HepG2 (cell line): ENCODE measurements at regions not wholly inside any gene's neighbourhood (a gene's known extent, or its start where the extent isn't known, plus 50 kb on each side); places are given as distances from the start of the nearest gene placed in this dataset.

Experiments used
- CREB1 ChIP-seq, 2 experiments: fragments of 450-650 bp in 1 of 2; IDR thresholded peaks; 2 replicates each; pipeline ENCODE4 v1.6.1; 2016 to 2017; ENCODE audit warnings: control low read depth in 1 of 2, mild to moderate bottlenecking in 1 of 2, missing compliant biosample characterization in 1 of 2, missing genetic modification characterization in 1 of 2
- FOXA1 ChIP-seq, 2 experiments: fragments of 450-650 bp in 1 of 2; sonication (generic) in 1 of 2; formaldehyde crosslinking in 1 of 2; IDR thresholded peaks; 2 replicates each; pipeline versions ENCODE4 v1.4.0 to v1.6.1; 2016 to 2020; ENCODE audit warnings: missing genetic modification reagents in 1 of 2
- GATA4 ChIP-seq: sonication (generic); IDR thresholded peaks from 2 replicates; pipeline ENCODE4 v1.6.1; 2016; ENCODE audit warnings: antibody characterized with exemption, low read depth, borderline replicate concordance
- GTF3A ChIP-seq: sonication (generic); formaldehyde crosslinking; conservative IDR thresholded peaks from 2 replicates; pipeline ENCODE4 v1.4.0; 2020; ENCODE audit warnings: mild to moderate bottlenecking, missing genetic modification reagents
- HHEX ChIP-seq: IDR thresholded peaks from 2 replicates; pipeline ENCODE4 v1.6.1; 2016; ENCODE audit warnings: control low read depth
- KMT2B ChIP-seq: IDR thresholded peaks from 2 replicates; pipeline ENCODE4 v1.6.1; 2016; ENCODE audit warnings: missing genetic modification reagents, missing compliant biosample characterization
- NR2F6 ChIP-seq, 2 experiments: IDR thresholded peaks; 2 replicates each; pipeline ENCODE4 v1.6.1; 2016; ENCODE audit warnings: antibody characterized with exemption in 1 of 2, mild to moderate bottlenecking in 1 of 2
- SNAPC2 ChIP-seq: sonication (generic); formaldehyde crosslinking; IDR thresholded peaks from 2 replicates; pipeline ENCODE4 v1.8.1; 2022; ENCODE audit warnings: mild to moderate bottlenecking, missing genetic modification reagents
- ZFX ChIP-seq: sonication (generic); formaldehyde crosslinking; IDR thresholded peaks from 2 replicates; pipeline ENCODE4 v1.4.0; 2020; ENCODE audit warnings: mild to moderate bottlenecking, low read depth, missing genetic modification reagents, moderate library complexity
- ZKSCAN5 ChIP-seq: sonication (generic); formaldehyde crosslinking; IDR thresholded peaks from 2 replicates; pipeline ENCODE4 v1.5.1; 2020; ENCODE audit warnings: mild to moderate bottlenecking, missing genetic modification reagents
- ZNF20 ChIP-seq: sonication (generic); formaldehyde crosslinking; IDR thresholded peaks from 2 replicates; pipeline ENCODE4 v1.4.0; 2020; ENCODE audit warnings: mild to moderate bottlenecking, moderate library complexity, missing genetic modification reagents
- ZNF24 ChIP-seq: fragments of 450-650 bp; IDR thresholded peaks from 2 replicates; pipeline ENCODE4 v1.6.1; 2017; ENCODE audit warnings: antibody characterized with exemption, mild to moderate bottlenecking
- ZNF3 ChIP-seq: IDR thresholded peaks from 2 replicates; pipeline ENCODE4 v1.7.0; 2017; ENCODE audit warnings: inconsistent platforms
- ZNF337 ChIP-seq: sonication (generic); formaldehyde crosslinking; IDR thresholded peaks from 2 replicates; pipeline ENCODE4 v1.5.1; 2020; ENCODE audit warnings: missing genetic modification reagents, low read depth, mild to moderate bottlenecking, borderline replicate concordance
- ZNF766 ChIP-seq: sonication (generic); formaldehyde crosslinking; IDR thresholded peaks from 2 replicates; pipeline ENCODE4 v1.5.0; 2020; ENCODE audit warnings: missing genetic modification reagents, borderline replicate concordance
- TF ChIP-seq, protein P1 (sequence below): sonication (generic); formaldehyde crosslinking; IDR thresholded peaks from 2 replicates; pipeline ENCODE4 v1.5.0; 2020; ENCODE audit warnings: mild to moderate bottlenecking, missing genetic modification reagents
- TF ChIP-seq, protein P2 (sequence below): sonication (generic); formaldehyde crosslinking; IDR thresholded peaks from 2 replicates; pipeline ENCODE4 v1.8.0; 2022; ENCODE audit warnings: mild to moderate bottlenecking, missing genetic modification reagents, moderate library complexity
- TF ChIP-seq, protein P3 (sequence below): sonication (generic); formaldehyde crosslinking; IDR thresholded peaks from 2 replicates; pipeline ENCODE4 v1.5.1; 2020; ENCODE audit warnings: mild to moderate bottlenecking, missing genetic modification reagents, moderate library complexity
- TF ChIP-seq, protein P4 (sequence below): sonication (generic); formaldehyde crosslinking; IDR thresholded peaks from 2 replicates; pipeline ENCODE4 v1.5.1; 2020; ENCODE audit warnings: missing genetic modification reagents, mild to moderate bottlenecking, borderline replicate concordance
- TF ChIP-seq, protein P5 (sequence below): sonication (generic); formaldehyde crosslinking; IDR thresholded peaks from 2 replicates; pipeline ENCODE4 v1.4.0; 2020; ENCODE audit warnings: mild to moderate bottlenecking, missing genetic modification reagents
- TF ChIP-seq, protein P6 (sequence below): IDR thresholded peaks from 2 replicates; pipeline ENCODE4 v1.4.0; 2020; ENCODE audit warnings: mild to moderate bottlenecking, missing genetic modification reagents

DNA sequence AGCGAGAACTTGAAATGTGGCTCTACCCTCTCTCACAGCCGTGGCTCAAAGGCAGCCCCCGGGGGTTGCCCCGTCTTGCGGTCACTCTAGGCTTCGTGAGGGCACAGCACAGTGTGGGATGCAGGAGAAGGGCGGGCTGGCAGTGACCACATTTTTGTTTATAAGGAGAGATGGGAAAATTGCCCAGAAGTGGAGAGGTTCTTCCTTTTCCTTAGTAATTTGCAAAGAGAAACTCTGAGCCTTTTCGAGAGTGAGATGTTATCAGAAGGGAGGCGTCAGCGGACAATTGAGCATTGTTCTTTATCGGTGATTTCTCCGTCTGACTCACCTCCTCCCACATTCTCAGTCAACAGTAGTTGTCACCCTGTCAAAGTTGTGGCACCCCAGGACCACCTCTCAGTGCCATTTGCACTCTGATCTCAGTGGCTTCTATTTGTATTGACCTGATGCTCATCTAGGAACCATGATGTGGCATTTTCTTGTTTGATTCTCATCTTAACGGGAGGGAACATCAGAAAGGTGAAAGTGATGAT is 89.6 kb downstream of the ACAA2 start (continued):
- TF ChIP-seq, protein P1, sequence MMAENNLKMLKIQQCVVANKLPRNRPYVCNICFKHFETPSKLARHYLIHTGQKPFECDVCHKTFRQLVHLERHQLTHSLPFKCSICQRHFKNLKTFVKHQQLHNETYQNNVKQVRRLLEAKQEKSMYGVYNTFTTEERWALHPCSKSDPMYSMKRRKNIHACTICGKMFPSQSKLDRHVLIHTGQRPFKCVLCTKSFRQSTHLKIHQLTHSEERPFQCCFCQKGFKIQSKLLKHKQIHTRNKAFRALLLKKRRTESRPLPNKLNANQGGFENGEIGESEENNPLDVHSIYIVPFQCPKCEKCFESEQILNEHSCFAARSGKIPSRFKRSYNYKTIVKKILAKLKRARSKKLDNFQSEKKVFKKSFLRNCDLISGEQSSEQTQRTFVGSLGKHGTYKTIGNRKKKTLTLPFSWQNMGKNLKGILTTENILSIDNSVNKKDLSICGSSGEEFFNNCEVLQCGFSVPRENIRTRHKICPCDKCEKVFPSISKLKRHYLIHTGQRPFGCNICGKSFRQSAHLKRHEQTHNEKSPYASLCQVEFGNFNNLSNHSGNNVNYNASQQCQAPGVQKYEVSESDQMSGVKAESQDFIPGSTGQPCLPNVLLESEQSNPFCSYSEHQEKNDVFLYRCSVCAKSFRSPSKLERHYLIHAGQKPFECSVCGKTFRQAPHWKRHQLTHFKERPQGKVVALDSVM: no peak
- TF ChIP-seq KMT2B: no peak
- TF ChIP-seq GTF3A (CRISPR knock-in tag): no peak
- no peak for TF ChIP-seq ZNF3 (CRISPR knock-in tag)
- no peak for TF ChIP-seq ZFX (CRISPR knock-in tag)
- TF ChIP-seq CREB1 (IDR thresholded peaks at IDR 0.05): no peak
- 0 out of 2 replicates have a peak, but pooled peaks have one; percentile 12 for TF ChIP-seq CREB1 (CRISPR knock-in tag; IDR thresholded peaks at IDR 0.05)
- TF ChIP-seq, protein P2, sequence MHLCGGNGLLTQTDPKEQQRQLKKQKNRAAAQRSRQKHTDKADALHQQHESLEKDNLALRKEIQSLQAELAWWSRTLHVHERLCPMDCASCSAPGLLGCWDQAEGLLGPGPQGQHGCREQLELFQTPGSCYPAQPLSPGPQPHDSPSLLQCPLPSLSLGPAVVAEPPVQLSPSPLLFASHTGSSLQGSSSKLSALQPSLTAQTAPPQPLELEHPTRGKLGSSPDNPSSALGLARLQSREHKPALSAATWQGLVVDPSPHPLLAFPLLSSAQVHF (CRISPR knock-in tag): no peak
- TF ChIP-seq, protein P3, sequence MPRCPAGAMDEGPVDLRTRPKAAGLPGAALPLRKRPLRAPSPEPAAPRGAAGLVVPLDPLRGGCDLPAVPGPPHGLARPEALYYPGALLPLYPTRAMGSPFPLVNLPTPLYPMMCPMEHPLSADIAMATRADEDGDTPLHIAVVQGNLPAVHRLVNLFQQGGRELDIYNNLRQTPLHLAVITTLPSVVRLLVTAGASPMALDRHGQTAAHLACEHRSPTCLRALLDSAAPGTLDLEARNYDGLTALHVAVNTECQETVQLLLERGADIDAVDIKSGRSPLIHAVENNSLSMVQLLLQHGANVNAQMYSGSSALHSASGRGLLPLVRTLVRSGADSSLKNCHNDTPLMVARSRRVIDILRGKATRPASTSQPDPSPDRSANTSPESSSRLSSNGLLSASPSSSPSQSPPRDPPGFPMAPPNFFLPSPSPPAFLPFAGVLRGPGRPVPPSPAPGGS (CRISPR knock-in tag): no peak
- TF ChIP-seq, protein P4, sequence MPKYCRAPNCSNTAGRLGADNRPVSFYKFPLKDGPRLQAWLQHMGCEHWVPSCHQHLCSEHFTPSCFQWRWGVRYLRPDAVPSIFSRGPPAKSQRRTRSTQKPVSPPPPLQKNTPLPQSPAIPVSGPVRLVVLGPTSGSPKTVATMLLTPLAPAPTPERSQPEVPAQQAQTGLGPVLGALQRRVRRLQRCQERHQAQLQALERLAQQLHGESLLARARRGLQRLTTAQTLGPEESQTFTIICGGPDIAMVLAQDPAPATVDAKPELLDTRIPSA (CRISPR knock-in tag): no peak
- TF ChIP-seq FOXA1 (IDR thresholded peaks at IDR 0.05): no peak
- TF ChIP-seq FOXA1 (CRISPR knock-in tag; IDR thresholded peaks at IDR 0.05): peak; percentile 64
- no peak for TF ChIP-seq ZNF24
- no peak for TF ChIP-seq ZNF337 (CRISPR knock-in tag)
- no peak for TF ChIP-seq GATA4
- no peak for TF ChIP-seq SNAPC2 (CRISPR knock-in tag)
- no peak for TF ChIP-seq ZKSCAN5 (CRISPR knock-in tag)
- no peak for TF ChIP-seq ZNF20 (CRISPR knock-in tag)
- TF ChIP-seq, protein P5, sequence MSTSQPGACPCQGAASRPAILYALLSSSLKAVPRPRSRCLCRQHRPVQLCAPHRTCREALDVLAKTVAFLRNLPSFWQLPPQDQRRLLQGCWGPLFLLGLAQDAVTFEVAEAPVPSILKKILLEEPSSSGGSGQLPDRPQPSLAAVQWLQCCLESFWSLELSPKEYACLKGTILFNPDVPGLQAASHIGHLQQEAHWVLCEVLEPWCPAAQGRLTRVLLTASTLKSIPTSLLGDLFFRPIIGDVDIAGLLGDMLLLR: no peak
- TF ChIP-seq, protein P6, sequence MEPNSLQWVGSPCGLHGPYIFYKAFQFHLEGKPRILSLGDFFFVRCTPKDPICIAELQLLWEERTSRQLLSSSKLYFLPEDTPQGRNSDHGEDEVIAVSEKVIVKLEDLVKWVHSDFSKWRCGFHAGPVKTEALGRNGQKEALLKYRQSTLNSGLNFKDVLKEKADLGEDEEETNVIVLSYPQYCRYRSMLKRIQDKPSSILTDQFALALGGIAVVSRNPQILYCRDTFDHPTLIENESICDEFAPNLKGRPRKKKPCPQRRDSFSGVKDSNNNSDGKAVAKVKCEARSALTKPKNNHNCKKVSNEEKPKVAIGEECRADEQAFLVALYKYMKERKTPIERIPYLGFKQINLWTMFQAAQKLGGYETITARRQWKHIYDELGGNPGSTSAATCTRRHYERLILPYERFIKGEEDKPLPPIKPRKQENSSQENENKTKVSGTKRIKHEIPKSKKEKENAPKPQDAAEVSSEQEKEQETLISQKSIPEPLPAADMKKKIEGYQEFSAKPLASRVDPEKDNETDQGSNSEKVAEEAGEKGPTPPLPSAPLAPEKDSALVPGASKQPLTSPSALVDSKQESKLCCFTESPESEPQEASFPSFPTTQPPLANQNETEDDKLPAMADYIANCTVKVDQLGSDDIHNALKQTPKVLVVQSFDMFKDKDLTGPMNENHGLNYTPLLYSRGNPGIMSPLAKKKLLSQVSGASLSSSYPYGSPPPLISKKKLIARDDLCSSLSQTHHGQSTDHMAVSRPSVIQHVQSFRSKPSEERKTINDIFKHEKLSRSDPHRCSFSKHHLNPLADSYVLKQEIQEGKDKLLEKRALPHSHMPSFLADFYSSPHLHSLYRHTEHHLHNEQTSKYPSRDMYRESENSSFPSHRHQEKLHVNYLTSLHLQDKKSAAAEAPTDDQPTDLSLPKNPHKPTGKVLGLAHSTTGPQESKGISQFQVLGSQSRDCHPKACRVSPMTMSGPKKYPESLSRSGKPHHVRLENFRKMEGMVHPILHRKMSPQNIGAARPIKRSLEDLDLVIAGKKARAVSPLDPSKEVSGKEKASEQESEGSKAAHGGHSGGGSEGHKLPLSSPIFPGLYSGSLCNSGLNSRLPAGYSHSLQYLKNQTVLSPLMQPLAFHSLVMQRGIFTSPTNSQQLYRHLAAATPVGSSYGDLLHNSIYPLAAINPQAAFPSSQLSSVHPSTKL (CRISPR knock-in tag): peak; percentile 89
- TF ChIP-seq NR2F6 (IDR thresholded peaks at IDR 0.05): peak; percentile 50; the same call in 1 of the 2 replicates
- TF ChIP-seq NR2F6 (CRISPR knock-in tag; IDR thresholded peaks at IDR 0.05): no peak
- TF ChIP-seq ZNF766: no peak
- peak; percentile 59 for TF ChIP-seq HHEX
